ENCODE measurements at regions not wholly inside any gene's neighbourhood (a gene's known extent, or its start where the extent isn't known, plus 50 kb on each side); places are given as distances from the start of the nearest gene placed in this dataset.

DNA sequence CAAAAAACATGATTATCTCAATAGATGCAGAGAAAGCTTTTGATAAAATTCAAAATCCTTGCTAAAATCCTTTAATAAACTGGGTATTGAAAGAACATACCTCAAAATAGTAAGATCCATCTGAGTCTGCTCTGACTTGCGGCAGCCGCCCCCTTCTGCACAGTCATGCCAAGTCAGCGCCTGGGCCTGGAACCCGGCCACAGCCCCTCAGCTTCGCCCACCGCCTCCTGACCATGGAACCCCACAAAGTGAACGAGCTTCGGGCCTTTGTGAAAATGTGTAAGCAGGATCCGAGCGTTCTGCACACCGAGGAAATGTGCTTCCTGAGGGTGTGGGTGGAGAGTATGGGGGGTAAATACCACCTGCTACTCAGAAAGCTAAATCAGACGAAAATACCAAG is 270.9 kb upstream of the TFPI start:
- WGBS, result 96% methylated on average over 12 of the region's 12 CpGs
- Histone ChIP-seq H3K9me3 (ENCODE audit: control insufficient read depth in 4 of 4, low read length in 3 of 4) (no peaks in the 10 kb centered on the region), H3K36me3 (ENCODE audit: control insufficient read depth in 4 of 4, insufficient read depth in 3 of 4, low read depth in 1 of 4, low read length in 3 of 4) (no peaks in the 10 kb centered on the region), H3K27ac (ENCODE audit: low read depth in 1 of 2, low read length in 2 of 2) (no peak overlapping the region), H3K4me3 (ENCODE audit: low read depth in 1 of 3, low read length in 3 of 3) (no peak overlapping the region), H3K9ac (ENCODE audit: low read depth in 1 of 2, low read length in 2 of 2) (no peak overlapping the region), H3K4me1 (ENCODE audit: control insufficient read depth in 4 of 4, insufficient read depth in 4 of 4, low read length in 3 of 4) (no peaks in the 10 kb centered on the region), H3K27me3 (ENCODE audit: control insufficient read depth in 4 of 4, insufficient read depth in 4 of 4, low read length in 3 of 4) (no peaks in the 10 kb centered on the region)
- DNase-seq (ENCODE audit: low spot score), result no peak
- no peak for TF ChIP-seq RAD21 (IDR thresholded peaks at IDR 0.05)
- TF ChIP-seq, protein P1, sequence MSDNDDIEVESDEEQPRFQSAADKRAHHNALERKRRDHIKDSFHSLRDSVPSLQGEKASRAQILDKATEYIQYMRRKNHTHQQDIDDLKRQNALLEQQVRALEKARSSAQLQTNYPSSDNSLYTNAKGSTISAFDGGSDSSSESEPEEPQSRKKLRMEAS (IDR thresholded peaks at IDR 0.05), result no peak
- TF ChIP-seq TAF1 (conservative IDR thresholded peaks at IDR 0.05), result no peak
- TF ChIP-seq FOXA2 (IDR thresholded peaks at IDR 0.05), result no peak
- no peak for TF ChIP-seq SP1 (IDR thresholded peaks at IDR 0.05)

DNA sequence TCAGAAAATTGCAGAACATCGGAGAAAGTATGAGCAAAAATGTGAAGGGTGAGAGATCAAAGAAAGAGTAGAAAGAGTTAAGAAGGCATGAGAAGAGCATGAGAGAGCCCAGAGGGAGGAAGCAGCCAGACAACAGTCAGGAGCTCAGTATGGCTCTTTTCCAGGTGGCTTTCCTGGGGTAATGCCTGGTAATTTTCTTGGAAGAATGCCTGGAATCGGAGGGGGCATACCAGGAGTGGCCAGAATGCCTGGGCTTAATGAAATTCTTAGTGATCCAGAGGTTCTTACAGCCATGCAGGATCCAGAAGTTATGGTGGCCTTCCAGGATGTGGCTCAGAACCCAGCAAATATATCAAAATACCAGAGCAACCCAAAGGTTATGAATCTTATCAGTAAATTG is 271.8 kb upstream of the TFPI start:
- TF ChIP-seq, protein P2, sequence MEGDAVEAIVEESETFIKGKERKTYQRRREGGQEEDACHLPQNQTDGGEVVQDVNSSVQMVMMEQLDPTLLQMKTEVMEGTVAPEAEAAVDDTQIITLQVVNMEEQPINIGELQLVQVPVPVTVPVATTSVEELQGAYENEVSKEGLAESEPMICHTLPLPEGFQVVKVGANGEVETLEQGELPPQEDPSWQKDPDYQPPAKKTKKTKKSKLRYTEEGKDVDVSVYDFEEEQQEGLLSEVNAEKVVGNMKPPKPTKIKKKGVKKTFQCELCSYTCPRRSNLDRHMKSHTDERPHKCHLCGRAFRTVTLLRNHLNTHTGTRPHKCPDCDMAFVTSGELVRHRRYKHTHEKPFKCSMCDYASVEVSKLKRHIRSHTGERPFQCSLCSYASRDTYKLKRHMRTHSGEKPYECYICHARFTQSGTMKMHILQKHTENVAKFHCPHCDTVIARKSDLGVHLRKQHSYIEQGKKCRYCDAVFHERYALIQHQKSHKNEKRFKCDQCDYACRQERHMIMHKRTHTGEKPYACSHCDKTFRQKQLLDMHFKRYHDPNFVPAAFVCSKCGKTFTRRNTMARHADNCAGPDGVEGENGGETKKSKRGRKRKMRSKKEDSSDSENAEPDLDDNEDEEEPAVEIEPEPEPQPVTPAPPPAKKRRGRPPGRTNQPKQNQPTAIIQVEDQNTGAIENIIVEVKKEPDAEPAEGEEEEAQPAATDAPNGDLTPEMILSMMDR (IDR thresholded peaks at IDR 0.05; ENCODE audit: low read depth, low read length, missing input control), result no peak
- no peak for TF ChIP-seq FOXA2 (IDR thresholded peaks at IDR 0.05)
- no peak for TF ChIP-seq SP1 (IDR thresholded peaks at IDR 0.05)
- TF ChIP-seq, protein P1 (IDR thresholded peaks at IDR 0.05), result no peak
- no peak for TF ChIP-seq HNF4G (IDR thresholded peaks at IDR 0.05)
- Histone ChIP-seq H3K9ac (ENCODE audit: low read depth in 1 of 2, low read length in 2 of 2) (no peak overlapping the region), H3K4me3 (ENCODE audit: low read depth in 1 of 3, low read length in 3 of 3) (no peak overlapping the region), H3K9me3 (ENCODE audit: control insufficient read depth in 4 of 4, low read length in 3 of 4) (no peaks in the 10 kb centered on the region), H3K4me1 (ENCODE audit: control insufficient read depth in 4 of 4, insufficient read depth in 4 of 4, low read length in 3 of 4) (no peaks in the 10 kb centered on the region), H3K27me3 (ENCODE audit: control insufficient read depth in 4 of 4, insufficient read depth in 4 of 4, low read length in 3 of 4) (no peaks in the 10 kb centered on the region), H3K36me3 (ENCODE audit: control insufficient read depth in 4 of 4, insufficient read depth in 3 of 4, low read depth in 1 of 4, low read length in 3 of 4) (no peaks in the 10 kb centered on the region), H3K27ac (ENCODE audit: low read depth in 1 of 2, low read length in 2 of 2) (no peak overlapping the region)
- 63% methylated on average over 2 of the region's 2 CpGs for WGBS
- no peak for DNase-seq (ENCODE audit: low spot score)

DNA sequence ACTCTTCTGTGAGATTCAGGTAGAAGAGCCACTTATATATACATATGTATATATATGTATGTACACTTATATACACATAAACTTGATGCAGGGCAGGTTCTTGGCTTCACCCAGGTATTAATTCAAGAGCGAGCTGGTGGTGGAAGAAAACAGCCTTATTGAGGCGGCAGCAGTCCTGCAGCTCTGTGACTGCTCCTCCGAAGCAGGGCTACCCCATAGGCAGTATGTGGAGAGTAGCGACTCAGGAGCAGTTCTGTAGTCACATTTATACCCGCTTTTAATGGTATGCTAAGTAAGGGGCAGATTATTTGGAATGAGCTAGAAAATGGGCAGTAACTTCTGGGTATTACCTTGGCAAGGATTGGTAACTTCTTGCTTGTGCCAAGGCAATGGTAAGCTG is 280.6 kb upstream of the TFPI start:
- H3K4me3 ChIP-seq (ENCODE audit: low read depth in 1 of 3, low read length in 3 of 3), result no peak overlapping the region
- no peaks in the 10 kb centered on the region for H3K27me3 ChIP-seq (ENCODE audit: control insufficient read depth in 4 of 4, insufficient read depth in 4 of 4, low read length in 3 of 4)
- WGBS, result 91% methylated on average over 5 of the region's 5 CpGs
- H3K27ac ChIP-seq (ENCODE audit: low read depth in 1 of 2, low read length in 2 of 2), result no peak overlapping the region
- H3K9ac ChIP-seq (ENCODE audit: low read depth in 1 of 2, low read length in 2 of 2), result no peak overlapping the region
- H3K4me1 ChIP-seq (ENCODE audit: control insufficient read depth in 4 of 4, insufficient read depth in 4 of 4, low read length in 3 of 4), result no peaks in the 10 kb centered on the region
- no peaks in the 10 kb centered on the region for H3K9me3 ChIP-seq (ENCODE audit: control insufficient read depth in 4 of 4, low read length in 3 of 4)
- TF ChIP-seq, protein P3, sequence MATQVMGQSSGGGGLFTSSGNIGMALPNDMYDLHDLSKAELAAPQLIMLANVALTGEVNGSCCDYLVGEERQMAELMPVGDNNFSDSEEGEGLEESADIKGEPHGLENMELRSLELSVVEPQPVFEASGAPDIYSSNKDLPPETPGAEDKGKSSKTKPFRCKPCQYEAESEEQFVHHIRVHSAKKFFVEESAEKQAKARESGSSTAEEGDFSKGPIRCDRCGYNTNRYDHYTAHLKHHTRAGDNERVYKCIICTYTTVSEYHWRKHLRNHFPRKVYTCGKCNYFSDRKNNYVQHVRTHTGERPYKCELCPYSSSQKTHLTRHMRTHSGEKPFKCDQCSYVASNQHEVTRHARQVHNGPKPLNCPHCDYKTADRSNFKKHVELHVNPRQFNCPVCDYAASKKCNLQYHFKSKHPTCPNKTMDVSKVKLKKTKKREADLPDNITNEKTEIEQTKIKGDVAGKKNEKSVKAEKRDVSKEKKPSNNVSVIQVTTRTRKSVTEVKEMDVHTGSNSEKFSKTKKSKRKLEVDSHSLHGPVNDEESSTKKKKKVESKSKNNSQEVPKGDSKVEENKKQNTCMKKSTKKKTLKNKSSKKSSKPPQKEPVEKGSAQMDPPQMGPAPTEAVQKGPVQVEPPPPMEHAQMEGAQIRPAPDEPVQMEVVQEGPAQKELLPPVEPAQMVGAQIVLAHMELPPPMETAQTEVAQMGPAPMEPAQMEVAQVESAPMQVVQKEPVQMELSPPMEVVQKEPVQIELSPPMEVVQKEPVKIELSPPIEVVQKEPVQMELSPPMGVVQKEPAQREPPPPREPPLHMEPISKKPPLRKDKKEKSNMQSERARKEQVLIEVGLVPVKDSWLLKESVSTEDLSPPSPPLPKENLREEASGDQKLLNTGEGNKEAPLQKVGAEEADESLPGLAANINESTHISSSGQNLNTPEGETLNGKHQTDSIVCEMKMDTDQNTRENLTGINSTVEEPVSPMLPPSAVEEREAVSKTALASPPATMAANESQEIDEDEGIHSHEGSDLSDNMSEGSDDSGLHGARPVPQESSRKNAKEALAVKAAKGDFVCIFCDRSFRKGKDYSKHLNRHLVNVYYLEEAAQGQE (IDR thresholded peaks at IDR 0.05), result no peak
- TF ChIP-seq, protein P4, sequence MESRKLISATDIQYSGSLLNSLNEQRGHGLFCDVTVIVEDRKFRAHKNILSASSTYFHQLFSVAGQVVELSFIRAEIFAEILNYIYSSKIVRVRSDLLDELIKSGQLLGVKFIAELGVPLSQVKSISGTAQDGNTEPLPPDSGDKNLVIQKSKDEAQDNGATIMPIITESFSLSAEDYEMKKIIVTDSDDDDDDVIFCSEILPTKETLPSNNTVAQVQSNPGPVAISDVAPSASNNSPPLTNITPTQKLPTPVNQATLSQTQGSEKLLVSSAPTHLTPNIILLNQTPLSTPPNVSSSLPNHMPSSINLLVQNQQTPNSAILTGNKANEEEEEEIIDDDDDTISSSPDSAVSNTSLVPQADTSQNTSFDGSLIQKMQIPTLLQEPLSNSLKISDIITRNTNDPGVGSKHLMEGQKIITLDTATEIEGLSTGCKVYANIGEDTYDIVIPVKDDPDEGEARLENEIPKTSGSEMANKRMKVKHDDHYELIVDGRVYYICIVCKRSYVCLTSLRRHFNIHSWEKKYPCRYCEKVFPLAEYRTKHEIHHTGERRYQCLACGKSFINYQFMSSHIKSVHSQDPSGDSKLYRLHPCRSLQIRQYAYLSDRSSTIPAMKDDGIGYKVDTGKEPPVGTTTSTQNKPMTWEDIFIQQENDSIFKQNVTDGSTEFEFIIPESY (IDR thresholded peaks at IDR 0.05), result no peak
- TF ChIP-seq RAD21 (IDR thresholded peaks at IDR 0.05) (no peak), NR2F2 (IDR thresholded peaks at IDR 0.05) (no peak), JUND (IDR thresholded peaks at IDR 0.05) (no peak), HNF4A (conservative IDR thresholded peaks at IDR 0.05) (no peak), GABPA (IDR thresholded peaks at IDR 0.05 in 1 of 2, conservative IDR thresholded peaks at IDR 0.05 in 1 of 2) (no peak), SP1 (IDR thresholded peaks at IDR 0.05) (no peak), FOXA1 (IDR thresholded peaks at IDR 0.05) (no peak), RXRA (IDR thresholded peaks at IDR 0.05) (no peak)
- TF ChIP-seq, protein P2 (IDR thresholded peaks at IDR 0.05; ENCODE audit: low read depth, low read length, missing input control), result no peak
- TF ChIP-seq, protein P1 (IDR thresholded peaks at IDR 0.05), result no peak
- DNase-seq (ENCODE audit: low spot score), result no peak
- H3K36me3 ChIP-seq (ENCODE audit: control insufficient read depth in 4 of 4, insufficient read depth in 3 of 4, low read depth in 1 of 4, low read length in 3 of 4), result no peaks in the 10 kb centered on the region

Measured in liver (tissue), 8 donors.